Chondrocyte (in vitro differentiated cells): ENCODE measurements at regions not wholly inside any gene's neighbourhood (a gene's known extent, or its start where the extent isn't known, plus 50 kb on each side); places are given as distances from the start of the nearest gene placed in this dataset.
"Not testable (repeated sequence)": the region's sequence is repeated elsewhere in the genome, so short reads cannot be mapped to it uniquely, and the experiment has no call there.

Experiments used
- DNase-seq: peaks from one replicate; pipeline ENCODE4 v3.0.0; 2021; ENCODE audit warnings: mixed read lengths, low spot score
- H3K27ac Mint-ChIP-seq: one replicate; pipeline ENCODE4 v1.8.0; 2021; ENCODE audit warnings: mild to moderate bottlenecking, moderate library complexity, mixed read lengths; ENCODE audit not compliant: unreplicated experiment
- H3K27me3 Mint-ChIP-seq: 2 replicates; pipeline ENCODE4 v1.8.0; 2021; ENCODE audit warnings: low read depth, mixed read lengths
- H3K36me3 Mint-ChIP-seq: 2 replicates; pipeline ENCODE4 v1.8.0; 2021; ENCODE audit warnings: low read depth, mixed read lengths
- H3K4me1 Mint-ChIP-seq: 2 replicates; pipeline ENCODE4 v1.8.0; 2021; ENCODE audit warnings: low read depth, mild to moderate bottlenecking, mixed read lengths
- H3K4me3 Mint-ChIP-seq: one replicate; pipeline ENCODE4 v1.8.0; 2021; ENCODE audit warnings: mild to moderate bottlenecking, moderate library complexity, mixed read lengths; ENCODE audit not compliant: unreplicated experiment
- H3K9me3 Mint-ChIP-seq: 2 replicates; pipeline ENCODE4 v1.8.0; 2021; ENCODE audit warnings: low read depth, mixed read lengths
- TF ChIP-seq, protein P1 (sequence below): fragments of 200-600 bp; sonication (generic); IDR thresholded peaks from 2 replicates; pipeline ENCODE4 v1.5.0; 2021; ENCODE audit warnings: antibody characterized with exemption, mild to moderate bottlenecking, moderate library complexity

- Mint-ChIP-seq H3K4me3 (no peak overlapping the region), H3K27ac (no peak overlapping the region), H3K4me1 (no peaks in the 10 kb centered on the region), H3K27me3 (peaks cover 18% of the 10 kb centered on the region), H3K36me3 (no peaks in the 10 kb centered on the region), H3K9me3 (peaks cover 11% of the 10 kb centered on the region)
- no peak for DNase-seq
- TF ChIP-seq, protein P1, sequence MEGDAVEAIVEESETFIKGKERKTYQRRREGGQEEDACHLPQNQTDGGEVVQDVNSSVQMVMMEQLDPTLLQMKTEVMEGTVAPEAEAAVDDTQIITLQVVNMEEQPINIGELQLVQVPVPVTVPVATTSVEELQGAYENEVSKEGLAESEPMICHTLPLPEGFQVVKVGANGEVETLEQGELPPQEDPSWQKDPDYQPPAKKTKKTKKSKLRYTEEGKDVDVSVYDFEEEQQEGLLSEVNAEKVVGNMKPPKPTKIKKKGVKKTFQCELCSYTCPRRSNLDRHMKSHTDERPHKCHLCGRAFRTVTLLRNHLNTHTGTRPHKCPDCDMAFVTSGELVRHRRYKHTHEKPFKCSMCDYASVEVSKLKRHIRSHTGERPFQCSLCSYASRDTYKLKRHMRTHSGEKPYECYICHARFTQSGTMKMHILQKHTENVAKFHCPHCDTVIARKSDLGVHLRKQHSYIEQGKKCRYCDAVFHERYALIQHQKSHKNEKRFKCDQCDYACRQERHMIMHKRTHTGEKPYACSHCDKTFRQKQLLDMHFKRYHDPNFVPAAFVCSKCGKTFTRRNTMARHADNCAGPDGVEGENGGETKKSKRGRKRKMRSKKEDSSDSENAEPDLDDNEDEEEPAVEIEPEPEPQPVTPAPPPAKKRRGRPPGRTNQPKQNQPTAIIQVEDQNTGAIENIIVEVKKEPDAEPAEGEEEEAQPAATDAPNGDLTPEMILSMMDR = no peak
Observed at GRCh38 chr4:77263247-77263646, 106.2 kb downstream of the CCNG2 start.

DNA sequence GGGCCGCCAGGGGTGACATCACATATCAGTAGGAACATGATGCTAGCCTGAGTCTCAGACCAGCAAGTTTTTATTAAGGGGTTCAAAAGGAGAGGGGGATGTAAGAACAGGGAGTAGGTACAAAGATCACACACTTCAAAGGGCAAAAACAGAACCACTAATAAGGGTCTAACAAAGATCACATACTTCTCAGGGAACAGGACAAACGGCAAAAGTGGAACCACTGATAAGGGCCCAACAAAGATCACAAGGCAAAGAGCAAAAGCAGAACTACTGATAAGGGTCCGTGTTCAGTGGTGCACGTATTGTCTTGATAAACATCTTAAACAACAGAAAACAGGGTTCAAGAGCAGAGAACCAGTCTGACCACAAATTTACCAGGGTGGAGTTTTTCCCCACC lies 107.0 kb downstream of the CCNG2 start:
- H3K4me1 Mint-ChIP-seq, H3K27ac Mint-ChIP-seq: not testable (repeated sequence)
- H3K9me3 Mint-ChIP-seq = peaks cover 11% of the 10 kb centered on the region

GRCh38 chr4:77264826-77265225 lies 107.8 kb downstream of the CCNG2 start:
- TF ChIP-seq, protein P1 = no peak
- no peak overlapping the region for H3K27ac Mint-ChIP-seq
- no peak for DNase-seq
- H3K4me3 Mint-ChIP-seq = no peak overlapping the region
- no peaks in the 10 kb centered on the region for H3K4me1 Mint-ChIP-seq
- H3K36me3 Mint-ChIP-seq = no peaks in the 10 kb centered on the region
- H3K27me3 Mint-ChIP-seq = peaks cover 33% of the 10 kb centered on the region
- H3K9me3 Mint-ChIP-seq = peaks cover 11% of the 10 kb centered on the region

More for the DNA sequence above, 107.0 kb downstream of the CCNG2 start:
- not testable (repeated sequence) for H3K36me3 Mint-ChIP-seq, H3K4me3 Mint-ChIP-seq, DNase-seq
- H3K27me3 Mint-ChIP-seq = peaks cover 25% of the 10 kb centered on the region

- no peak overlapping the region for H3K27ac Mint-ChIP-seq
- TF ChIP-seq, protein P1 = no peak
- no peak for DNase-seq
- no peaks in the 10 kb centered on the region for H3K4me1 Mint-ChIP-seq
- H3K4me3 Mint-ChIP-seq = no peak overlapping the region
- H3K27me3 Mint-ChIP-seq = peaks cover 45% of the 10 kb centered on the region
- H3K9me3 Mint-ChIP-seq = peaks cover 11% of the 10 kb centered on the region
- H3K36me3 Mint-ChIP-seq = no peaks in the 10 kb centered on the region
Observed at GRCh38 chr4:77268108-77268507, 111.1 kb downstream of the CCNG2 start.

- H3K27ac Mint-ChIP-seq = no peak overlapping the region
- no peaks in the 10 kb centered on the region for H3K4me1 Mint-ChIP-seq
- no peaks in the 10 kb centered on the region for H3K36me3 Mint-ChIP-seq
- no peak overlapping the region for H3K4me3 Mint-ChIP-seq
- H3K9me3 Mint-ChIP-seq = peaks cover 3% of the 10 kb centered on the region
- peaks cover 51% of the 10 kb centered on the region for H3K27me3 Mint-ChIP-seq
- no peak for DNase-seq
- TF ChIP-seq, protein P1 = no peak
Observed at GRCh38 chr4:77269505-77269904, 112.5 kb downstream of the CCNG2 start.

GRCh38 chr4:77273412-77273811 lies 116.4 kb downstream of the CCNG2 start:
- Mint-ChIP-seq H3K4me1 (no peaks in the 10 kb centered on the region), H3K36me3 (no peaks in the 10 kb centered on the region), H3K4me3 (no peak overlapping the region), H3K27me3 (peaks cover 46% of the 10 kb centered on the region), H3K9me3 (no peaks in the 10 kb centered on the region), H3K27ac (no peak overlapping the region)
- TF ChIP-seq, protein P1 = no peak
- no peak for DNase-seq

GRCh38 chr4:77279114-77279513 lies 122.1 kb downstream of the CCNG2 start:
- not testable (repeated sequence) for H3K4me3 Mint-ChIP-seq, H3K27ac Mint-ChIP-seq, H3K36me3 Mint-ChIP-seq, H3K4me1 Mint-ChIP-seq, DNase-seq, H3K9me3 Mint-ChIP-seq
- peaks cover 45% of the 10 kb centered on the region for H3K27me3 Mint-ChIP-seq
